Mesenchymal stem cell (in vitro differentiated cells and primary cell): ENCODE measurements at regions not wholly inside any gene's neighbourhood (a gene's known extent, or its start where the extent isn't known, plus 50 kb on each side); places are given as distances from the start of the nearest gene placed in this dataset.

Experiments used
- DNase-seq: peaks from one replicate; pipeline ENCODE4 v3.0.0-alpha.2; 2013
- H2AFZ ChIP-seq: one replicate; pipeline ENCODE4 v1.6.1; 2013; ENCODE audit warnings: low read depth, mild to moderate bottlenecking, control low read depth, inconsistent platforms, low read length, moderate library complexity
- H2AK5ac ChIP-seq: 2 replicates; pipeline ENCODE4 v1.6.1; 2013; ENCODE audit warnings: low read length, moderate library complexity, mild to moderate bottlenecking, inconsistent platforms; ENCODE audit not compliant: severe bottlenecking
- H2BK120ac ChIP-seq: one replicate; pipeline ENCODE4 v1.6.1; 2013; ENCODE audit warnings: low read depth, mild to moderate bottlenecking, inconsistent platforms, low read length, moderate library complexity
- H2BK12ac ChIP-seq, 2 experiments: one replicate each; pipeline ENCODE4 v1.6.1; 2013; ENCODE audit warnings: inconsistent platforms in 2 of 2, low read length in 2 of 2, mild to moderate bottlenecking in 2 of 2, moderate library complexity in 2 of 2, control low read depth in 1 of 2
- H2BK15ac ChIP-seq: one replicate; pipeline ENCODE4 v1.6.1; 2013; ENCODE audit warnings: mild to moderate bottlenecking, low read depth, inconsistent platforms; ENCODE audit not compliant: poor library complexity, severe bottlenecking
- H2BK5ac ChIP-seq: 2 replicates; pipeline ENCODE4 v1.6.1; 2013; ENCODE audit warnings: low read depth, mild to moderate bottlenecking, low read length, control low read depth, inconsistent platforms; ENCODE audit not compliant: poor library complexity, severe bottlenecking
- H3K14ac ChIP-seq, 2 experiments: one replicate each; pipeline ENCODE4 v1.6.1; 2013; ENCODE audit warnings: inconsistent platforms in 2 of 2, low read length in 2 of 2, control low read depth in 1 of 2, mild to moderate bottlenecking in 1 of 2, moderate library complexity in 1 of 2
- H3K18ac ChIP-seq, 2 experiments: one replicate each; pipeline ENCODE4 v1.6.1; 2013; ENCODE audit warnings: inconsistent platforms in 2 of 2, low read length in 2 of 2, control low read depth in 1 of 2, low read depth in 1 of 2, mild to moderate bottlenecking in 1 of 2
- H3K23ac ChIP-seq, 2 experiments: one replicate each; pipeline ENCODE4 v1.6.1; 2013; ENCODE audit warnings: inconsistent platforms in 2 of 2, low read length in 2 of 2, mild to moderate bottlenecking in 2 of 2, moderate library complexity in 2 of 2, control low read depth in 1 of 2
- H3K27ac ChIP-seq: 2 replicates; pipeline ENCODE4 v1.5.1; 2013; ENCODE audit warnings: mild to moderate bottlenecking, moderate library complexity, low read length, control low read depth, inconsistent platforms; ENCODE audit not compliant: poor library complexity, severe bottlenecking
- H3K27me3 ChIP-seq, 2 experiments: 2 replicates each; pipeline versions ENCODE4 v1.6.1 to v1.7.0; 2013; ENCODE audit warnings: low read length in 2 of 2, mild to moderate bottlenecking in 2 of 2, moderate library complexity in 2 of 2, control low read depth in 1 of 2, inconsistent platforms in 1 of 2; ENCODE audit not compliant: control insufficient read depth in 1 of 2, insufficient read depth in 1 of 2
- H3K36me3 ChIP-seq, 2 experiments: 2 replicates each; pipeline versions ENCODE4 v1.6.1 to v1.7.0; 2013; ENCODE audit warnings: low read length in 2 of 2, control low read depth in 1 of 2, inconsistent platforms in 1 of 2, low read depth in 1 of 2, mild to moderate bottlenecking in 1 of 2; ENCODE audit not compliant: insufficient read depth in 2 of 2, control insufficient read depth in 1 of 2
- H3K4ac ChIP-seq, 2 experiments: one replicate each; pipeline ENCODE4 v1.6.1; 2013; ENCODE audit warnings: inconsistent platforms in 2 of 2, low read length in 2 of 2, mild to moderate bottlenecking in 2 of 2, moderate library complexity in 2 of 2, control low read depth in 1 of 2, low read depth in 1 of 2
- H3K4me1 ChIP-seq: 2 replicates; pipeline ENCODE4 v1.6.1; 2013; ENCODE audit warnings: low read depth, low read length, control low read depth; ENCODE audit not compliant: control insufficient read depth, insufficient read depth
- H3K4me2 ChIP-seq: 2 replicates; pipeline ENCODE4 v1.6.1; 2013; ENCODE audit warnings: low read length, mild to moderate bottlenecking, inconsistent platforms; ENCODE audit not compliant: poor library complexity, severe bottlenecking
- H3K4me3 ChIP-seq, 2 experiments: 2 replicates each; pipeline versions ENCODE4 v1.5.1 to v1.7.0; 2013; ENCODE audit warnings: low read length in 2 of 2, mild to moderate bottlenecking in 2 of 2, control low read depth in 1 of 2, low read depth in 1 of 2; ENCODE audit not compliant: insufficient read depth in 1 of 2
- H3K79me1 ChIP-seq: replicated peaks from 2 replicates; pipeline ENCODE4 v1.6.1; 2013; ENCODE audit warnings: mild to moderate bottlenecking, control low read depth, low read length, inconsistent platforms; ENCODE audit not compliant: poor library complexity, severe bottlenecking
- H3K9ac ChIP-seq: 2 replicates; pipeline ENCODE4 v1.7.0; 2013; ENCODE audit warnings: mild to moderate bottlenecking, low read length, moderate library complexity
- H3K9me3 ChIP-seq: 2 replicates; pipeline ENCODE4 v1.7.0; 2013; ENCODE audit warnings: mild to moderate bottlenecking, low read length; ENCODE audit not compliant: control insufficient read depth
- H4K8ac ChIP-seq: one replicate; pipeline ENCODE4 v1.6.1; 2013; ENCODE audit warnings: inconsistent platforms, mild to moderate bottlenecking, low read length, moderate library complexity
- H4K91ac ChIP-seq: one replicate; pipeline ENCODE4 v1.6.1; 2013; ENCODE audit warnings: mild to moderate bottlenecking, low read length, inconsistent platforms
- WGBS: methylation state at CpG from one replicate; pipeline ENCODE4 v1.1.7; 2013; ENCODE audit warnings: mixed read lengths; 5-methylcytosine and 5-hydroxymethylcytosine counted together

DNA sequence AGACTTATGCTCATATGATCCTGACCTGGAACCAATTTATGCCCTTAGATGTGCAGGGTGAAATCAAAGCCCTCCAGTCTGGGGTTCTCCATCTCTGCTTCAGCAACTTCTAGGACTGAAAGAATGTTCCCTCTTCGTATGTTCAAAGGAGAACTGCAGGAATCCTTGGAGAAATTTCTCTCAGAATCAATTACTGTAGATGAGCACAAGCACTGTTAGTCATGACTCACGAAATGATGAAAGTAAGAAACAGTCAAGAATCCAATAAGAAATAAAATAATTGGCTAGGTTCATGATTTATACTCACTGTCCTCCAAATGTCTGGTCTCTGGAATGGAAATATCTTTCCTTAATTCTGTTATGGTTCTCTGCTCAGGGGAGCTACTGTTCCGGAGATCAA lies 348.2 kb downstream of the PDGFC start:
- Histone ChIP-seq H3K4me2 (no peak overlapping the region), H3K23ac (no peak overlapping the region), H3K27me3 (no peaks in the 10 kb centered on the region), H4K8ac (no peak overlapping the region), H2AFZ (no peak overlapping the region), H3K27ac (no peak overlapping the region), H2BK5ac (no peak overlapping the region), H2AK5ac (no peak overlapping the region), H3K9ac (no peak overlapping the region), H2BK120ac (no peak overlapping the region), H3K4ac (no peak overlapping the region), H3K9me3 (no peaks in the 10 kb centered on the region), H2BK12ac (no peak overlapping the region), H3K36me3 (no peaks in the 10 kb centered on the region), H3K18ac (no peak overlapping the region), H4K91ac (no peak overlapping the region), H3K14ac (no peak overlapping the region), H3K4me3 (no peak overlapping the region), H3K4me1 (no peaks in the 10 kb centered on the region), H2BK15ac (no peak overlapping the region), H3K79me1 (no peaks in the 10 kb centered on the region)
- DNase-seq = no peak
- 88% methylated on average over 1 of the region's 3 CpGs for WGBS

DNA sequence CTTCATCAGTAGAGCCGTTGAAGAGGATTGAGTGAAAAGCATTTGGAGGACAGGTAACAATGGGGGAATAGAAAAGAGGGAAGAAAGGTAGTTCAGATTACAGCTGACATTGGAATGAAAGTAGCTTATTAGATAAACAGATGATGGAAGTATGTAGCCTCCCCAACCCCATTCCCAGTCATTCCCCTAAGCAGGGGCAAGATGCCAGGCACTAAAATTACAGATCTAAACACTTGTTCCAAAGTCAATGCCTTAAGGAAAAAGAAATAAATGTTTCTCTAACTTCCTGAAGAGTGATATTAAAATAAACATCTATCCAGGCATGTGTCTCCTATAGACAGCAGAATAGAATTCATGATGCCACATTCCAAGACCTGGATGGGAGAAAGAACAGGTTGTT lies 350.8 kb downstream of the PDGFC start:
- DNase-seq = no peak
- Histone ChIP-seq H3K27ac (no peak overlapping the region), H2AFZ (no peak overlapping the region), H3K23ac (no peak overlapping the region), H2BK15ac (no peak overlapping the region), H2BK120ac (no peak overlapping the region), H3K14ac (no peak overlapping the region), H3K9ac (no peak overlapping the region), H2BK12ac (no peak overlapping the region), H3K4me2 (no peak overlapping the region), H3K36me3 (no peaks in the 10 kb centered on the region), H3K4me1 (peaks cover 1% of the 10 kb centered on the region), H3K27me3 (no peaks in the 10 kb centered on the region), H3K9me3 (no peaks in the 10 kb centered on the region), H3K18ac (no peak overlapping the region), H3K4me3 (no peak overlapping the region), H4K8ac (no peak overlapping the region), H2BK5ac (no peak overlapping the region), H3K79me1 (no peaks in the 10 kb centered on the region), H3K4ac (no peak overlapping the region), H2AK5ac (no peak overlapping the region), H4K91ac (no peak overlapping the region)
- 91% methylated on average over 1 of the region's 1 CpG for WGBS

- no peak overlapping the region for H3K27ac ChIP-seq
- H2BK12ac ChIP-seq = no peak overlapping the region
- H4K8ac ChIP-seq = peak overlapping the region; percentile 49
- no peak overlapping the region for H3K14ac ChIP-seq
- peaks cover 1% of the 10 kb centered on the region for H3K4me1 ChIP-seq
- no peak overlapping the region for H3K4me3 ChIP-seq
- WGBS = 98% methylated on average over 3 of the region's 3 CpGs
- H3K4ac ChIP-seq = no peak overlapping the region
- no peaks in the 10 kb centered on the region for H3K36me3 ChIP-seq
- no peak overlapping the region for H2BK5ac ChIP-seq
- no peak overlapping the region for H4K91ac ChIP-seq
- H2BK120ac ChIP-seq = no peak overlapping the region
- no peak for DNase-seq
- no peaks in the 10 kb centered on the region for H3K9me3 ChIP-seq
- H3K79me1 ChIP-seq = no peaks in the 10 kb centered on the region
- no peak overlapping the region for H2AFZ ChIP-seq
- H3K23ac ChIP-seq = no peak overlapping the region
- H3K4me2 ChIP-seq = no peak overlapping the region
- no peak overlapping the region for H3K18ac ChIP-seq
- peak overlapping the region; percentile 54 for H2AK5ac ChIP-seq
- H3K27me3 ChIP-seq = no peaks in the 10 kb centered on the region
- no peak overlapping the region for H3K9ac ChIP-seq
- H2BK15ac ChIP-seq = no peak overlapping the region
Observed at GRCh38 chr4:156619154-156619934, 352.3 kb downstream of the PDGFC start.

GRCh38 chr4:156615066-156615531 lies 356.5 kb downstream of the PDGFC start:
- 84% methylated on average over 2 of the region's 2 CpGs for WGBS
- no peak overlapping the region for H3K4me2 ChIP-seq

More at GRCh38 chr4:156615066-156615531, 356.5 kb downstream of the PDGFC start:
- Histone ChIP-seq H3K36me3 (no peaks in the 10 kb centered on the region), H3K18ac (no peak overlapping the region), H2BK12ac (no peak overlapping the region), H3K27me3 (no peaks in the 10 kb centered on the region), H3K4me1 (peaks cover 1% of the 10 kb centered on the region), H2BK5ac (no peak overlapping the region), H3K9ac (no peak overlapping the region), H4K8ac (no peak overlapping the region), H3K14ac (no peak overlapping the region), H2BK120ac (peak overlapping the region; percentile 19), H3K9me3 (no peaks in the 10 kb centered on the region), H3K23ac (no peak overlapping the region), H3K4ac (peak overlapping the region in 1 of 2 experiments; percentile 58), H4K91ac (no peak overlapping the region), H2AK5ac (no peak overlapping the region), H3K27ac (peak overlapping the region; percentile 75), H3K4me3 (no peak overlapping the region), H2AFZ (no peak overlapping the region), H3K79me1 (no peaks in the 10 kb centered on the region), H2BK15ac (no peak overlapping the region)
- no peak for DNase-seq
